ENCODE measurements at regions not wholly inside any gene's neighbourhood (a gene's known extent, or its start where the extent isn't known, plus 50 kb on each side); places are given as distances from the start of the nearest gene placed in this dataset.

GRCh38 chr1:239913141-239913585, 178.5 kb upstream of the FMN2 start:
- ATAC-seq, result no peak
- TF ChIP-seq SIN3A (IDR thresholded peaks at IDR 0.05; ENCODE audit: borderline replicate concordance, insufficient read depth, low read depth, low read length) (no peak), CTCF (IDR thresholded peaks at IDR 0.05) (no peak)
- Histone ChIP-seq H3K9me3 (ENCODE audit: control insufficient read depth, insufficient read depth, low read depth, low read length) (no peaks in the 10 kb centered on the region), H3K4me3 (ENCODE audit: low read depth in 2 of 2, low read length in 2 of 2) (no peak overlapping the region), H3K36me3 (ENCODE audit: control insufficient read depth, insufficient read depth, low read length) (no peaks in the 10 kb centered on the region), H3K27ac (ENCODE audit: low read length) (no peak overlapping the region), H3K27me3 (ENCODE audit: control insufficient read depth, insufficient read depth, low read length) (no peaks in the 10 kb centered on the region), H3K4me1 (ENCODE audit: control insufficient read depth, insufficient read depth, low read length) (no peaks in the 10 kb centered on the region)
- POLR2A ChIA-PET, result no interaction called here
- intact Hi-C loops (cut with micrococcal nuclease; ENCODE audit: unreplicated experiment) (no loop called here), in situ Hi-C loops (cut with HindIII; ENCODE audit: low pct_unique_long_range_greater_than_20kb, low sequenced_read_pairs) (no loop called here)
- CTCF ChIA-PET, result no interaction called here
- DNase-seq (ENCODE audit: low read depth, low spot score), result no peak
- no TSS peak for BruUV-seq (replicated peaks)

GRCh38 chr1:239914751-239915231, 176.9 kb upstream of the FMN2 start:
- ChIA-PET CTCF (no interaction called here), POLR2A (no interaction called here)
- H3K27me3 ChIP-seq (ENCODE audit: control insufficient read depth, insufficient read depth, low read length), result no peaks in the 10 kb centered on the region
- ATAC-seq (no peak), DNase-seq (ENCODE audit: low read depth, low spot score) (no peak)
- in situ Hi-C loops (cut with HindIII; ENCODE audit: low pct_unique_long_range_greater_than_20kb, low sequenced_read_pairs), result no loop called here
- TF ChIP-seq CTCF (IDR thresholded peaks at IDR 0.05), result no peak
- no peak for TF ChIP-seq REST (IDR thresholded peaks at IDR 0.05; ENCODE audit: insufficient read depth in 1 of 2, low read depth in 2 of 2, low read length in 1 of 2)
- no peak for TF ChIP-seq TCF7L2 (IDR thresholded peaks at IDR 0.05; ENCODE audit: low read depth, low read length)
- no peak for TF ChIP-seq SIN3A (IDR thresholded peaks at IDR 0.05; ENCODE audit: borderline replicate concordance, insufficient read depth, low read depth, low read length)
- no peak for TF ChIP-seq POLR2AphosphoS5 (IDR thresholded peaks at IDR 0.05; ENCODE audit: low read depth, low read length)
- no peak overlapping the region for H3K27ac ChIP-seq (ENCODE audit: low read length)
- H3K4me1 ChIP-seq (ENCODE audit: control insufficient read depth, insufficient read depth, low read length), result no peaks in the 10 kb centered on the region
- H3K4me3 ChIP-seq (ENCODE audit: low read depth in 2 of 2, low read length in 2 of 2), result no peak overlapping the region
- no TSS peak for BruUV-seq (replicated peaks)
- no peaks in the 10 kb centered on the region for H3K36me3 ChIP-seq (ENCODE audit: control insufficient read depth, insufficient read depth, low read length)
- intact Hi-C loops (cut with micrococcal nuclease; ENCODE audit: unreplicated experiment), result no loop called here
- no peaks in the 10 kb centered on the region for H3K9me3 ChIP-seq (ENCODE audit: control insufficient read depth, insufficient read depth, low read depth, low read length)
